ENCODE measurements at regions not wholly inside any gene's neighbourhood (a gene's known extent, or its start where the extent isn't known, plus 50 kb on each side); places are given as distances from the start of the nearest gene placed in this dataset.

GRCh38 chr1:216913976-216914375 is 190.7 kb upstream of the ESRRG start:
- no peaks in the 10 kb centered on the region for H3K27me3 ChIP-seq (ENCODE audit: insufficient read depth, low read length, poor library complexity, severe bottlenecking)
- ChIA-PET POLR2A (no interaction called here), CTCF (no interaction called here)
- H3K9me3 ChIP-seq (ENCODE audit: low read length), result no peaks in the 10 kb centered on the region
- H3K36me3 Mint-ChIP-seq, result no peaks in the 10 kb centered on the region
- no peaks in the 10 kb centered on the region for H3K4me1 ChIP-seq (ENCODE audit: insufficient read depth, low read length)
- no peak overlapping the region for H3K27ac Mint-ChIP-seq
- H3K36me3 ChIP-seq (ENCODE audit: insufficient read depth, low read length), result no peaks in the 10 kb centered on the region
- no peak overlapping the region for H3K27ac ChIP-seq (ENCODE audit: low read depth, low read length)
- H3K4me3 Mint-ChIP-seq, result no peak overlapping the region
- no peak for DNase-seq
- no peaks in the 10 kb centered on the region for H3K4me1 Mint-ChIP-seq
- H3K27me3 Mint-ChIP-seq, result no peaks in the 10 kb centered on the region
- H3K4me3 ChIP-seq (ENCODE audit: low read length), result no peak overlapping the region
- H3K9me3 Mint-ChIP-seq, result peaks cover 0 to 11% (median 8%) of the 10 kb centered on the region in 5 donors

GRCh38 chr1:216910081-216910840 is 187.0 kb upstream of the ESRRG start:
- Histone ChIP-seq H3K4me3 (ENCODE audit: low read length) (no peak overlapping the region), H3K4me1 (ENCODE audit: insufficient read depth, low read length) (no peaks in the 10 kb centered on the region), H3K27me3 (ENCODE audit: insufficient read depth, low read length, poor library complexity, severe bottlenecking) (no peaks in the 10 kb centered on the region), H3K27ac (ENCODE audit: low read depth, low read length) (no peak overlapping the region), H3K9me3 (ENCODE audit: low read length) (no peaks in the 10 kb centered on the region), H3K36me3 (ENCODE audit: insufficient read depth, low read length) (no peaks in the 10 kb centered on the region)
- ChIA-PET CTCF (no interaction called here), POLR2A (no interaction called here)
- Mint-ChIP-seq H3K4me3 (no peak overlapping the region), H3K4me1 (no peaks in the 10 kb centered on the region), H3K36me3 (no peaks in the 10 kb centered on the region), H3K27me3 (no peaks in the 10 kb centered on the region), H3K9me3 (peaks cover 0 to 2% (median 1%) of the 10 kb centered on the region in 5 donors), H3K27ac (no peak overlapping the region)
- DNase-seq, result no peak

GRCh38 chr1:216908126-216908525 is 184.9 kb upstream of the ESRRG start:
- H3K36me3 Mint-ChIP-seq, result no peaks in the 10 kb centered on the region
- CTCF ChIA-PET, result no interaction called here
- no peaks in the 10 kb centered on the region for H3K9me3 ChIP-seq (ENCODE audit: low read length)

GRCh38 chr1:216907100-216907499 is 183.9 kb upstream of the ESRRG start:
- Histone ChIP-seq H3K36me3 (ENCODE audit: insufficient read depth, low read length) (no peaks in the 10 kb centered on the region), H3K9me3 (ENCODE audit: low read length) (no peaks in the 10 kb centered on the region), H3K4me3 (ENCODE audit: low read length) (no peak overlapping the region), H3K27me3 (ENCODE audit: insufficient read depth, low read length, poor library complexity, severe bottlenecking) (no peaks in the 10 kb centered on the region), H3K4me1 (ENCODE audit: insufficient read depth, low read length) (no peaks in the 10 kb centered on the region), H3K27ac (ENCODE audit: low read depth, low read length) (no peak overlapping the region)
- DNase-seq, result no peak
- Mint-ChIP-seq H3K36me3 (no peaks in the 10 kb centered on the region), H3K9me3 (peaks cover 0 to 4% (median 3%) of the 10 kb centered on the region in 5 donors), H3K4me1 (no peaks in the 10 kb centered on the region), H3K27ac (no peak overlapping the region), H3K4me3 (no peak overlapping the region), H3K27me3 (no peaks in the 10 kb centered on the region)
- POLR2A ChIA-PET, result no interaction called here
- CTCF ChIA-PET, result no interaction called here

More at GRCh38 chr1:216908126-216908525, 184.9 kb upstream of the ESRRG start:
- no peaks in the 10 kb centered on the region for H3K27me3 Mint-ChIP-seq
- Histone ChIP-seq H3K4me3 (ENCODE audit: low read length) (no peak overlapping the region), H3K36me3 (ENCODE audit: insufficient read depth, low read length) (no peaks in the 10 kb centered on the region), H3K27ac (ENCODE audit: low read depth, low read length) (no peak overlapping the region), H3K4me1 (ENCODE audit: insufficient read depth, low read length) (no peaks in the 10 kb centered on the region), H3K27me3 (ENCODE audit: insufficient read depth, low read length, poor library complexity, severe bottlenecking) (no peaks in the 10 kb centered on the region)
- no peak for DNase-seq
- no peak overlapping the region for H3K4me3 Mint-ChIP-seq
- POLR2A ChIA-PET, result no interaction called here
- peaks cover 0 to 3% (median 2%) of the 10 kb centered on the region in 5 donors for H3K9me3 Mint-ChIP-seq
- no peak overlapping the region for H3K27ac Mint-ChIP-seq
- H3K4me1 Mint-ChIP-seq, result no peaks in the 10 kb centered on the region

- no peaks in the 10 kb centered on the region for H3K4me1 ChIP-seq (ENCODE audit: insufficient read depth, low read length)
- no peak overlapping the region for H3K4me3 Mint-ChIP-seq
- peaks cover 1 to 6% (median 3%) of the 10 kb centered on the region in 5 donors for H3K9me3 Mint-ChIP-seq
- no peak overlapping the region for H3K27ac Mint-ChIP-seq
- no peak overlapping the region for H3K27ac ChIP-seq (ENCODE audit: low read depth, low read length)
- no peaks in the 10 kb centered on the region for H3K4me1 Mint-ChIP-seq
- CTCF ChIA-PET, result no interaction called here
- no peaks in the 10 kb centered on the region for H3K9me3 ChIP-seq (ENCODE audit: low read length)
- H3K36me3 Mint-ChIP-seq, result no peaks in the 10 kb centered on the region
- POLR2A ChIA-PET, result no interaction called here
- H3K4me3 ChIP-seq (ENCODE audit: low read length), result no peak overlapping the region
- DNase-seq, result no peak
- no peaks in the 10 kb centered on the region for H3K27me3 ChIP-seq (ENCODE audit: insufficient read depth, low read length, poor library complexity, severe bottlenecking)
- no peaks in the 10 kb centered on the region for H3K36me3 ChIP-seq (ENCODE audit: insufficient read depth, low read length)
- H3K27me3 Mint-ChIP-seq, result no peaks in the 10 kb centered on the region
These were observed 182.6 kb upstream of the ESRRG start for GRCh38 chr1:216905781-216906180.

GRCh38 chr1:216905137-216905536 is 181.9 kb upstream of the ESRRG start:
- Histone ChIP-seq H3K4me3 (ENCODE audit: low read length) (no peak overlapping the region), H3K36me3 (ENCODE audit: insufficient read depth, low read length) (no peaks in the 10 kb centered on the region), H3K27me3 (ENCODE audit: insufficient read depth, low read length, poor library complexity, severe bottlenecking) (no peaks in the 10 kb centered on the region), H3K27ac (ENCODE audit: low read depth, low read length) (no peak overlapping the region), H3K4me1 (ENCODE audit: insufficient read depth, low read length) (no peaks in the 10 kb centered on the region), H3K9me3 (ENCODE audit: low read length) (no peaks in the 10 kb centered on the region)
- ChIA-PET POLR2A (no interaction called here), CTCF (no interaction called here)
- Mint-ChIP-seq H3K4me3 (no peak overlapping the region), H3K27ac (no peak overlapping the region), H3K4me1 (no peaks in the 10 kb centered on the region), H3K9me3 (peaks cover 2 to 6% (median 4%) of the 10 kb centered on the region in 5 donors), H3K36me3 (no peaks in the 10 kb centered on the region), H3K27me3 (no peaks in the 10 kb centered on the region)
- no peak for DNase-seq

- ChIA-PET POLR2A (no interaction called here), CTCF (no interaction called here)
- Mint-ChIP-seq H3K4me1 (no peaks in the 10 kb centered on the region), H3K9me3 (peaks cover 2 to 6% (median 4%) of the 10 kb centered on the region in 5 donors), H3K36me3 (no peaks in the 10 kb centered on the region), H3K27ac (no peak overlapping the region), H3K4me3 (no peak overlapping the region), H3K27me3 (no peaks in the 10 kb centered on the region)
- Histone ChIP-seq H3K4me3 (ENCODE audit: low read length) (no peak overlapping the region), H3K4me1 (ENCODE audit: insufficient read depth, low read length) (no peaks in the 10 kb centered on the region), H3K27me3 (ENCODE audit: insufficient read depth, low read length, poor library complexity, severe bottlenecking) (no peaks in the 10 kb centered on the region), H3K36me3 (ENCODE audit: insufficient read depth, low read length) (no peaks in the 10 kb centered on the region), H3K9me3 (ENCODE audit: low read length) (no peaks in the 10 kb centered on the region), H3K27ac (ENCODE audit: low read depth, low read length) (no peak overlapping the region)
- DNase-seq, result no peak
These were observed 181.2 kb upstream of the ESRRG start for GRCh38 chr1:216904471-216904870.

- Mint-ChIP-seq H3K27ac (no peak overlapping the region), H3K27me3 (no peaks in the 10 kb centered on the region), H3K36me3 (no peaks in the 10 kb centered on the region), H3K4me3 (no peak overlapping the region), H3K9me3 (peaks cover 2 to 6% (median 4%) of the 10 kb centered on the region in 5 donors), H3K4me1 (no peaks in the 10 kb centered on the region)
- H3K9me3 ChIP-seq (ENCODE audit: low read length), result no peaks in the 10 kb centered on the region
- CTCF ChIA-PET, result no interaction called here
- no peaks in the 10 kb centered on the region for H3K27me3 ChIP-seq (ENCODE audit: insufficient read depth, low read length, poor library complexity, severe bottlenecking)
- no peaks in the 10 kb centered on the region for H3K4me1 ChIP-seq (ENCODE audit: insufficient read depth, low read length)
- no peaks in the 10 kb centered on the region for H3K36me3 ChIP-seq (ENCODE audit: insufficient read depth, low read length)
- POLR2A ChIA-PET, result no interaction called here
- H3K4me3 ChIP-seq (ENCODE audit: low read length), result no peak overlapping the region
- no peak for DNase-seq
- no peak overlapping the region for H3K27ac ChIP-seq (ENCODE audit: low read depth, low read length)
These were observed 180.1 kb upstream of the ESRRG start for GRCh38 chr1:216903382-216903740.
